Astrocyte of the spinal cord (primary cell): ENCODE measurements at regions not wholly inside any gene's neighbourhood (a gene's known extent, or its start where the extent isn't known, plus 50 kb on each side); places are given as distances from the start of the nearest gene placed in this dataset.

Source experiments
- DNase-seq: peaks from one replicate; pipeline ENCODE4 v3.0.0; 2011; ENCODE audit warnings: low read depth, low spot score
- H3K4me3 ChIP-seq: 2 replicates; pipeline ENCODE4 v1.5.1; 2011; ENCODE audit warnings: low read depth, mild to moderate bottlenecking, low read length, moderate library complexity
- in situ Hi-C: cut with HindIII; loops from 2 replicates; pipeline ENCODE4 v1.10.0; 2017; ENCODE audit warnings: low sequenced_read_pairs
- TF ChIP-seq, protein P1 (sequence below): IDR thresholded peaks from 2 replicates; pipeline ENCODE4 v1.5.1; 2012; ENCODE audit warnings: low read depth, mild to moderate bottlenecking, low read length, inconsistent platforms

DNA sequence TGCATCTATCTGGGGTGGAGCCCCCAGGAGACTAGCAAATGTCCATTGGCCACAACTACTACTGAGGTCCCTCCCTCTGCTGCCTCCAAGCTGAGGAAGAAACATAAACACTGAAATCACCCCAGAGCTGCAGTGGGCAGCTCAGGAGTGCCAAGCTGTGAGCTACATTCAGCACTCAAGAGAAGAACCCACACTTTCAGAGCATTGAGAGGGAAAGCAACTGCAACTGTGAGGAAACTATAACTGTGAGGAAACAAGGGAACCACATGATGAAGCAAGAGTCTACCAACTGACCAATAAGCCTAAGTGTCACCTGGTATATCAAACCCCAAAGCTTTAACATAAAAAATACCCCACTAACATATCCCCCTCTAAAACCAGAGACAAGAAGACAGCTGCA lies 373.5 kb upstream of the TACR3 start:
- in situ Hi-C loops = no loop called here
- no peak for DNase-seq
- TF ChIP-seq, protein P1, sequence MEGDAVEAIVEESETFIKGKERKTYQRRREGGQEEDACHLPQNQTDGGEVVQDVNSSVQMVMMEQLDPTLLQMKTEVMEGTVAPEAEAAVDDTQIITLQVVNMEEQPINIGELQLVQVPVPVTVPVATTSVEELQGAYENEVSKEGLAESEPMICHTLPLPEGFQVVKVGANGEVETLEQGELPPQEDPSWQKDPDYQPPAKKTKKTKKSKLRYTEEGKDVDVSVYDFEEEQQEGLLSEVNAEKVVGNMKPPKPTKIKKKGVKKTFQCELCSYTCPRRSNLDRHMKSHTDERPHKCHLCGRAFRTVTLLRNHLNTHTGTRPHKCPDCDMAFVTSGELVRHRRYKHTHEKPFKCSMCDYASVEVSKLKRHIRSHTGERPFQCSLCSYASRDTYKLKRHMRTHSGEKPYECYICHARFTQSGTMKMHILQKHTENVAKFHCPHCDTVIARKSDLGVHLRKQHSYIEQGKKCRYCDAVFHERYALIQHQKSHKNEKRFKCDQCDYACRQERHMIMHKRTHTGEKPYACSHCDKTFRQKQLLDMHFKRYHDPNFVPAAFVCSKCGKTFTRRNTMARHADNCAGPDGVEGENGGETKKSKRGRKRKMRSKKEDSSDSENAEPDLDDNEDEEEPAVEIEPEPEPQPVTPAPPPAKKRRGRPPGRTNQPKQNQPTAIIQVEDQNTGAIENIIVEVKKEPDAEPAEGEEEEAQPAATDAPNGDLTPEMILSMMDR = no peak
- H3K4me3 ChIP-seq = no peak overlapping the region

DNA sequence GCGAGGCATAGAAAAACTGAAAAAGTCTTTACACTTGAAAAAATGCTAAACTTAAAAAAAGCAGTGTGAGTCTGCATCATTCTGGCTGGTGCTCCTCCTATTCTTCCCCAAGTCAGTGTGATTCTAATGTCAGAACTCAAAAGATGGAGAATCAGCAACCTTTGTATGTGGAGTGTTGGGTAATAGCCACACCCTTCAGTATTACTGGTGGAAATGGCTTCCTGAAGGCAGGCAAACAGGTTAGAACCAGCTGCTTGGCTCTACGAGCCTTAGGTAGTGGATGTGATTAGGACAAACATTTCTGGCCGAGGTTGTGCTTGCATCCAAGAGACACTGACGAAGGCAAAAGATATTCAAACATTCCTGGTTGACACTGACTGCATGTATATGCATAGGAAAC lies 353.4 kb upstream of the TACR3 start:
- TF ChIP-seq, protein P1 = no peak
- in situ Hi-C loops = no loop called here
- no peak for DNase-seq
- H3K4me3 ChIP-seq = no peak overlapping the region

DNA sequence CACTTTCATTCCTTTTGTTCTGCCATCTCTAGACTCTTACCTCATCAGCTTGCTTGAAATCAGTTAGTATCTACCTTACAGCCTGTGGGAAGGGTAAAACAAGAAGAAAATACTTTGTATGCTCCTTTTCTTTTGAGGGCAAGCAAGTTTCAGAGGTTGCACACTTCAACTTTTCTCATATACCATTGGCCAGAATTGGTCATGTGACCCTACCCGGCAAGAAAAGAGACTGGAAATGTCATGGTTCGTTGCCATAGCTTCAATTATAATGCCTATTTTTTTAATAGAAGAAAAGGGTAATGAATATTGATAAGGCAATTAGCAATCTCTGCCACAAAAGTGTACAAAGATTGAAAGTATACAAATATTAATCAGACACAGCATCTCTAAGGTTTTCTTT lies 346.7 kb upstream of the TACR3 start:
- no peak for DNase-seq
- TF ChIP-seq, protein P1 = no peak
- H3K4me3 ChIP-seq = no peak overlapping the region
- in situ Hi-C loops = no loop called here

DNA sequence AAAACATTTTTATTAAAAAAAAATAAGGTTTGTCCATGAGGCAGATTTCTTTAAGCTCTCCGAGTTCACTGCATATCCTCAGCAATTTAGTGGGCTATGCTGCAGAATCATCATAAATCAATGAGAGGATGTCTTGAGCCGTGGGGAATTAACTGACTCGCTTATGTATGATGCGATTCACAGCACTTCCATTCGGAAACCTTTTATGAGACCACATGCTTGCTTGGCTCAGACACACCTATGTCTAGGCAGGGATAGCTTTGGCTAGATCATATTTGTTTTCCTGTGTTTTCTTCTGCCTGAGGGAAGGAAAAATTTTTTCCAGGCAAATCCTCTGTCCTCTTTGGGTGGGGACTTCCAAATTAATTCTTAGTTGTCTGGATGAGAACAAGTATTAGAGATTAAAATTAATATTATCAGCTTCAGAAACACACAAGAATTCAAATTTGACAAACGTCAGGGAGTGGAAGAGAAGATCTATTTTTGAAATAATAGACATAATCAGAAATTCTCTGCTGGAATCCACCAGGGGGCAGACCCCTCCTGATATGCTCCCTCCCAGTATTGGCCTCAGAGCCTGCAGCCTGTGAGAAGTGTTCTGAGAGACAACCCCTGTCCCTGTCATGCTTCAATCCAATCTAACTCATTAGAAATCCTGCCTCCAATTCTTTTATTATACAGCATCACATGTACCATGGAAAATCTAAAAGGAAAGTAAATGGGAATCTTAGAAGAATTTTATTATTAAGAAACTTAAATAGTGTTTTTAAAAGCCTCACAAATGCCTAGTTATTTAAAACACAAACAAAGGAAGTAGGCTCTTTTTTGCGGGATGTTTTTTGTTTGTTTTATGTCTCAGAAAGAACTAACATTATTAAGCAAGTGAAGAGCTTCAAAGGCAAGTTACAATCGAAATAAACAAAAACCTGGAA lies 345.1 kb upstream of the TACR3 start:
- in situ Hi-C loops = no loop called here
- DNase-seq = peak; percentile 53
- TF ChIP-seq, protein P1 = peak; percentile 55
- H3K4me3 ChIP-seq = no peak overlapping the region

DNA sequence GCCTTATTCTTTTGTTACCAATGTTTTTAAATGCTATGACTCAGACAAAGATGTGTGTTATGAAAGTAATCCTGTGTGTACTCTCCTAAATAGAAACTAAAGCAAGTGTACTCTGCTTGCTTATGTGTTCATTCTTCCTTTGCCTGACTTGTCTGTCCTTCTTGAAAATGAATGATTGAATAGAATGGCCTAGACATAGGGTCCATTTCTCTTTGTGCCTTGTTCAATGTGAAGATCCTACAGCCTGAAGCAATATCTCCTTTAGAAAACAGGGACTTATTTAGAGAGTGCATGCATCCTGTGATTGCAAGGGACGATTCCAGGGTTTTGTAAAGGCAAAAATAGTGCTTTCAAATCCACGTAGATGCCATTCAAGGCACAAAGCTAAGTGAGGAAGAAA lies 343.6 kb upstream of the TACR3 start:
- in situ Hi-C loops = no loop called here
- TF ChIP-seq, protein P1 = no peak
- DNase-seq = no peak

DNA sequence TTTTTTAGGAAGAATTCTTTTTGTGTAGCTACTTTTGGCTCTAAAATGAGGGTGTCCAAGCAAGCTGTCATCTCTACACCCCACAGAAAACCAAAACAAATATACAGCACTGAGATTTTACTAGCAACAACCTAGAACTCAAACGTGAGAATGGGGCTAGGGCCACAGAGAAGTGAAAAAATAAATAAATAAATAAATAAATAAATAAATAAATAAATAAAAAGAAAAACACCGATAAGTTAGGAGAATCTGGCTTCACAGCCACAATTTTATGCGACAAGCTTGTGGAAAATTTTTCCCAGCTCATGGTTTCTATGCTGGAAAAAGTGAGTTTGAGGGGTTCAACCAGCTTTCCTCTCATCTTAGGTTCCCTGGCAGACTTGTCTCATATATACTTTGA lies 324.6 kb upstream of the TACR3 start:
- in situ Hi-C loops = no loop called here
- TF ChIP-seq, protein P1 = no peak
- DNase-seq = no peak
- H3K4me3 ChIP-seq = no peak overlapping the region

More for the DNA sequence above, 343.6 kb upstream of the TACR3 start:
- H3K4me3 ChIP-seq = no peak overlapping the region
